Loucy (cell line): ENCODE measurements at regions not wholly inside any gene's neighbourhood (a gene's known extent, or its start where the extent isn't known, plus 50 kb on each side); places are given as distances from the start of the nearest gene placed in this dataset.

ENCODE experiments used
- CTCF ChIP-seq: fragments of 200-600 bp; sonication (generic); conservative IDR thresholded peaks from 2 replicates; pipeline ENCODE4 v1.5.1; 2014; ENCODE audit warnings: mild to moderate bottlenecking, antibody characterized with exemption, low read length
- EZH2phosphoT487 ChIP-seq: fragments of 200-600 bp; IDR thresholded peaks from 2 replicates; pipeline ENCODE4 v1.6.1; 2018; ENCODE audit warnings: antibody characterized with exemption, mild to moderate bottlenecking, moderate library complexity, borderline replicate concordance

DNA sequence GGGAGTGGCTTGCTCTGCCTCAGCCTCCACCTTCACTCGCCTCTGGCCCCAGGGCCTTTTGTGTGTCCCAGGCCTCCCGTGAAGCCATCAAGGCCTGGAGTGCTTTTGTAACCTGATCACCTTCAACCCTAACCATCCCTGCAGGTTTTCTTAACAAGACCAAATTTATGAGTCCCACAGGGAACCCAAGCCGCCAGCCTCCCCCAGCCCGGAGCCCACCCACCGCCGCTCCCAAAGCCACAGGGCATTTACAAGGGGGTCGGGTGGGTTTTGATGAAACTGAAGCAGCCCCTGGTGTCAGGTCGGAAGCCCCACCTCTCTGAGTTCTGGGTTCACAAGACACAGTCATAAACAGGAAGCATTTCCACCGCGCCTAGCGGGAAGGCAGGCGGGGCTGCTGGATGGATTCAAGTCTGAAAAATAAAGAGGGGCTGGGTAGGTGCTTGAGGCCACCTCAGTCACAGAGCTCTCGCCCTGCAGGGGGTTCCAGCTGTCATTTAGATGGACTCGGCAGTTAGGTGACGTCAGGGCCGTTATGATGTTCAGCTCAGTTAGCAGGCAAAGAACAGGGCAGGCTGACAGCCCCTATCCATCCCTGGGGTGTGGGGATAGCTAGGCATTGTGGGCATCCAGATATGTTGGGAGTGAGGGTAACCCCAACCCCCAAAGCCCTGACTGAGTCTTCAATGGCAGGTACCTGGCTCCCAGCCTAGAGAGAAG is 128.5 kb downstream of the BCOR start:
- TF ChIP-seq CTCF (no peak), EZH2phosphoT487 (no peak)
